ENCODE measurements at regions not wholly inside any gene's neighbourhood (a gene's known extent, or its start where the extent isn't known, plus 50 kb on each side); places are given as distances from the start of the nearest gene placed in this dataset.
"Not testable (repeated sequence)": the region's sequence is repeated elsewhere in the genome, so short reads cannot be mapped to it uniquely, and the experiment has no call there.

- Mint-ChIP-seq H3K4me1 (peaks cover 0 to 1% (median 0%) of the 10 kb centered on the region in 4 donors), H3K4me3 (no peak overlapping the region), H3K27me3 (no peaks in the 10 kb centered on the region), H3K36me3 (no peaks in the 10 kb centered on the region), H3K9me3 (peaks cover 0 to 5% (median 2%) of the 10 kb centered on the region in 8 donors), H3K27ac (no peak overlapping the region)
- Histone ChIP-seq H3K4me1 (ENCODE audit: insufficient read depth, low read length) (no peaks in the 10 kb centered on the region), H3K4me3 (ENCODE audit: low read length in 2 of 2) (no peak overlapping the region), H3K9me3 (ENCODE audit: control insufficient read depth in 1 of 2, low read length in 2 of 2) (no peaks in the 10 kb centered on the region), H3K27ac (ENCODE audit: low read depth, low read length) (no peak overlapping the region), H3K27me3 (ENCODE audit: insufficient read depth, low read length) (no peaks in the 10 kb centered on the region), H3K36me3 (ENCODE audit: insufficient read depth, low read length) (no peaks in the 10 kb centered on the region)
- POLR2A ChIA-PET (ENCODE audit: partially characterized antibody) = no interaction called here
- intact Hi-C loops (cut with micrococcal nuclease) = no loop called here
- no peak for DNase-seq
- CTCF ChIA-PET (ENCODE audit: partially characterized antibody) = no interaction called here
Observed at GRCh38 chr3:166433060-166433459, 595.8 kb upstream of the BCHE start.

- CTCF ChIA-PET (ENCODE audit: partially characterized antibody) = no interaction called here
- DNase-seq = no peak
- intact Hi-C loops (cut with micrococcal nuclease) = no loop called here
- no peaks in the 10 kb centered on the region for H3K9me3 ChIP-seq (ENCODE audit: control insufficient read depth in 1 of 2, low read length in 2 of 2)
- no peaks in the 10 kb centered on the region for H3K36me3 Mint-ChIP-seq
- H3K27ac Mint-ChIP-seq = no peak overlapping the region
- no peak overlapping the region for H3K4me3 ChIP-seq (ENCODE audit: low read length in 2 of 2)
- H3K4me3 Mint-ChIP-seq = no peak overlapping the region
- H3K27ac ChIP-seq (ENCODE audit: low read depth, low read length) = no peak overlapping the region
- H3K4me1 ChIP-seq (ENCODE audit: insufficient read depth, low read length) = no peaks in the 10 kb centered on the region
- peaks cover 2 to 18% (median 10%) of the 10 kb centered on the region in 8 donors for H3K9me3 Mint-ChIP-seq
- H3K36me3 ChIP-seq (ENCODE audit: insufficient read depth, low read length) = no peaks in the 10 kb centered on the region
- POLR2A ChIA-PET (ENCODE audit: partially characterized antibody) = no interaction called here
- no peaks in the 10 kb centered on the region for H3K27me3 Mint-ChIP-seq
- H3K4me1 Mint-ChIP-seq = peaks cover 0 to 1% (median 0%) of the 10 kb centered on the region in 4 donors
- no peaks in the 10 kb centered on the region for H3K27me3 ChIP-seq (ENCODE audit: insufficient read depth, low read length)
Observed at GRCh38 chr3:166425900-166426611, 588.8 kb upstream of the BCHE start.

- Histone ChIP-seq H3K9me3 (ENCODE audit: control insufficient read depth in 1 of 2, low read length in 2 of 2) (no peaks in the 10 kb centered on the region), H3K27ac (ENCODE audit: low read depth, low read length) (no peak overlapping the region), H3K27me3 (ENCODE audit: insufficient read depth, low read length) (no peaks in the 10 kb centered on the region), H3K36me3 (ENCODE audit: insufficient read depth, low read length) (no peaks in the 10 kb centered on the region), H3K4me1 (ENCODE audit: insufficient read depth, low read length) (no peaks in the 10 kb centered on the region), H3K4me3 (ENCODE audit: low read length in 2 of 2) (no peak overlapping the region)
- Mint-ChIP-seq H3K27me3 (no peaks in the 10 kb centered on the region), H3K36me3 (no peaks in the 10 kb centered on the region), H3K9me3 (peaks cover 4 to 24% (median 11%) of the 10 kb centered on the region in 8 donors), H3K27ac (no peak overlapping the region), H3K4me1 (peaks cover 0 to 1% (median 0%) of the 10 kb centered on the region in 4 donors), H3K4me3 (no peak overlapping the region)
- intact Hi-C loops (cut with micrococcal nuclease) = no loop called here
- POLR2A ChIA-PET (ENCODE audit: partially characterized antibody) = no interaction called here
- DNase-seq = no peak
- CTCF ChIA-PET (ENCODE audit: partially characterized antibody) = no interaction called here
Observed at GRCh38 chr3:166425021-166425420, 587.8 kb upstream of the BCHE start.

GRCh38 chr3:166423824-166424513 lies 586.7 kb upstream of the BCHE start:
- intact Hi-C loops (cut with micrococcal nuclease); CTCF ChIA-PET (ENCODE audit: partially characterized antibody); H3K27me3 Mint-ChIP-seq: not testable (repeated sequence)

GRCh38 chr3:166422556-166422955 lies 585.3 kb upstream of the BCHE start:
- ChIA-PET POLR2A (ENCODE audit: partially characterized antibody) (no interaction called here), CTCF (ENCODE audit: partially characterized antibody) (interaction anchor here (0.6 kb wide), 1 partner anchor 367 kb away, joined by 3 read pairs; no protein-coding TSS in a partner anchor)
- no peaks in the 10 kb centered on the region for H3K4me1 Mint-ChIP-seq
- H3K27me3 ChIP-seq (ENCODE audit: insufficient read depth, low read length) = no peaks in the 10 kb centered on the region
- H3K27me3 Mint-ChIP-seq = no peaks in the 10 kb centered on the region
- H3K36me3 ChIP-seq (ENCODE audit: insufficient read depth, low read length) = no peaks in the 10 kb centered on the region
- DNase-seq = no peak
- peaks cover 3 to 26% (median 13%) of the 10 kb centered on the region in 8 donors for H3K9me3 Mint-ChIP-seq
- no peaks in the 10 kb centered on the region for H3K36me3 Mint-ChIP-seq
- H3K4me3 Mint-ChIP-seq = no peak overlapping the region
- no peak overlapping the region for H3K27ac Mint-ChIP-seq
- intact Hi-C loops (cut with micrococcal nuclease) = no loop called here
- no peaks in the 10 kb centered on the region for H3K9me3 ChIP-seq (ENCODE audit: control insufficient read depth in 1 of 2, low read length in 2 of 2)
- no peak overlapping the region for H3K27ac ChIP-seq (ENCODE audit: low read depth, low read length)
- H3K4me1 ChIP-seq (ENCODE audit: insufficient read depth, low read length) = no peaks in the 10 kb centered on the region
- no peak overlapping the region for H3K4me3 ChIP-seq (ENCODE audit: low read length in 2 of 2)

More at GRCh38 chr3:166423824-166424513, 586.7 kb upstream of the BCHE start:
- H3K36me3 ChIP-seq (ENCODE audit: insufficient read depth, low read length); H3K9me3 ChIP-seq (ENCODE audit: control insufficient read depth in 1 of 2, low read length in 2 of 2); H3K4me1 ChIP-seq (ENCODE audit: insufficient read depth, low read length); H3K27ac Mint-ChIP-seq; DNase-seq; H3K36me3 Mint-ChIP-seq; H3K27me3 ChIP-seq (ENCODE audit: insufficient read depth, low read length); H3K27ac ChIP-seq (ENCODE audit: low read depth, low read length); H3K4me1 Mint-ChIP-seq; H3K4me3 ChIP-seq (ENCODE audit: low read length in 2 of 2); POLR2A ChIA-PET (ENCODE audit: partially characterized antibody); H3K4me3 Mint-ChIP-seq: not testable (repeated sequence)
- peaks cover 5 to 26% (median 11%) of the 10 kb centered on the region in 8 donors for H3K9me3 Mint-ChIP-seq

GRCh38 chr3:166420071-166420470 lies 582.8 kb upstream of the BCHE start:
- H3K4me1 Mint-ChIP-seq = no peaks in the 10 kb centered on the region
- Histone ChIP-seq H3K9me3 (ENCODE audit: control insufficient read depth in 1 of 2, low read length in 2 of 2) (no peaks in the 10 kb centered on the region), H3K36me3 (ENCODE audit: insufficient read depth, low read length) (no peaks in the 10 kb centered on the region), H3K27ac (ENCODE audit: low read depth, low read length) (no peak overlapping the region), H3K4me1 (ENCODE audit: insufficient read depth, low read length) (no peaks in the 10 kb centered on the region), H3K4me3 (ENCODE audit: low read length in 2 of 2) (no peak overlapping the region), H3K27me3 (ENCODE audit: insufficient read depth, low read length) (no peaks in the 10 kb centered on the region)
- H3K27me3 Mint-ChIP-seq = no peaks in the 10 kb centered on the region
- DNase-seq = no peak
- H3K4me3 Mint-ChIP-seq = no peak overlapping the region
- ChIA-PET CTCF (ENCODE audit: partially characterized antibody) (no interaction called here), POLR2A (ENCODE audit: partially characterized antibody) (no interaction called here)
- intact Hi-C loops (cut with micrococcal nuclease) = no loop called here
- H3K27ac Mint-ChIP-seq = no peak overlapping the region
- peaks cover 3 to 26% (median 7%) of the 10 kb centered on the region in 8 donors for H3K9me3 Mint-ChIP-seq
- no peaks in the 10 kb centered on the region for H3K36me3 Mint-ChIP-seq

GRCh38 chr3:166405896-166406295 lies 568.7 kb upstream of the BCHE start:
- H3K4me1 ChIP-seq (ENCODE audit: insufficient read depth, low read length) = no peaks in the 10 kb centered on the region
- no peak overlapping the region for H3K27ac ChIP-seq (ENCODE audit: low read depth, low read length)
- H3K9me3 ChIP-seq (ENCODE audit: control insufficient read depth in 1 of 2, low read length in 2 of 2) = no peaks in the 10 kb centered on the region
- DNase-seq = no peak
- Mint-ChIP-seq H3K9me3 (peaks cover 0 to 9% (median 2%) of the 10 kb centered on the region in 8 donors), H3K4me1 (no peaks in the 10 kb centered on the region), H3K27me3 (no peaks in the 10 kb centered on the region), H3K4me3 (no peak overlapping the region), H3K36me3 (no peaks in the 10 kb centered on the region), H3K27ac (no peak overlapping the region)
- ChIA-PET CTCF (ENCODE audit: partially characterized antibody) (no interaction called here), POLR2A (ENCODE audit: partially characterized antibody) (no interaction called here)
- no peak overlapping the region for H3K4me3 ChIP-seq (ENCODE audit: low read length in 2 of 2)
- H3K36me3 ChIP-seq (ENCODE audit: insufficient read depth, low read length) = no peaks in the 10 kb centered on the region
- intact Hi-C loops (cut with micrococcal nuclease) = no loop called here
- no peaks in the 10 kb centered on the region for H3K27me3 ChIP-seq (ENCODE audit: insufficient read depth, low read length)
